Stimulated activated CD8-positive, alpha-beta memory T cell treated with anti-CD3 and anti-CD28 coated beads, Interleukin-4, amount 100 ng/mL, for 1 hour (primary cell): ENCODE measurements at regions not wholly inside any gene's neighbourhood (a gene's known extent, or its start where the extent isn't known, plus 50 kb on each side); places are given as distances from the start of the nearest gene placed in this dataset.

Source experiments
- DNase-seq, 2 donors: peaks; one replicate each; pipeline ENCODE4 v3.0.0-alpha.2; 2020; ENCODE audit warnings: low read depth in 2 of 2, low spot score in 1 of 2

DNA sequence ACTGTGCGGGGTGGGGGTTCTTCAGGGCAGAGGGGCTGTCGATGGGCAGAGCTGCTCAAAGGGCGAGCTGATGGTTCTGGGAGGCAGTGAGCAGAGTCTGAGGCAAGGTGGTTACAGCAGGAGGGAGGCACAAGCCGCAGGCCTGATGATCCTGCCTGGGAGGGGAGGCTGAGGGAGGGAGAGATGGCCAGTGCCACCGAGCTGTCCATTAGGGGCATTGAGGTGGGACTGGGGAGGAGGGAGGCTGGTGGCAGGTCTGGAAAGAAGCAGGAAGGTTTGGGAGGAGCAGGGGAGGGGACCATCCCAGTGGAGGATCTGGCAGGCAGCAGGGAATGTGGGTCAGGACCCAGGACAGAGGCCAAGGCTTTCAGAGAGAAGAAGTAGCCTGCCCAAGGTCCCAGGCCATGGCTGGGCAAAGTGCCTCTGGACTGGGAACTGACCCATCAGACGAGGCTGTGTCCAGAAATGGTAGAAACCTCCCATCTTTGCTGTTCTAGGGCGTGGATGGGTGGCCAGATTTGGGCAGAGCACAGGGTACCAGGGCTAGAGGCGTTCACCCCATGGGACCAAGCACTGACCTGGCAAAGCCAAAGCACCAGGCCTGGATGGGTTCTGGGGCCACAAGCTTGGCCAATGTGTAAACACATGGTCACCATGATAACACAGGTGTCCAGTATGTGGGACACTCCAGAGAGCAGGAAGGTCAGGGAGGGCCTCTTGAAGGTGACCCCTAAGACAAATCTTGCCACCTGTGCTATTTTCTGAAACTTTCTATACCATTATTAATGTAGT is 55.5 kb downstream of the INHBB start:
- DNase-seq = no peak

- DNase-seq = no peak
These were observed 56.1 kb downstream of the INHBB start for GRCh38 chr2:120402067-120402433.

DNA sequence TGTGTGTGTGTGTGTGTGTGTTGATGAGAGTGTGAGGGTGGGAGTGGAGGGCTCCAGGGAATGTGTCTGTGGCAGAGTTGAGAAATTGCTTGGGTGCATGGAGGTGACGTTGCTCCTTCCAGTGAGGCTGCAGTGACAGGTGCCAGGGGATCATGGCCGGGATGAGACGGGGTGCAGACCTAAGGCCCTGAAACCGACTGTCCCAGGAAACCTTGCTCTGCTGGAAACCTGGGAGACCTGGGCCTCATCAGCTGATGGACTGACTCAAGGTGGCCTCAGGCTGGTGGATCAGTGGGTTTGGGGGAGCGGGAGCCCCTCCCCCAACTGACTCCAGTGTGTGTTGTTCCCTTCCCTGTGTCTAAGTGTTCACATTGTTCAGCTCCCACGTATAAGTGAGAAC is 56.6 kb downstream of the INHBB start:
- DNase-seq = no peak

DNA sequence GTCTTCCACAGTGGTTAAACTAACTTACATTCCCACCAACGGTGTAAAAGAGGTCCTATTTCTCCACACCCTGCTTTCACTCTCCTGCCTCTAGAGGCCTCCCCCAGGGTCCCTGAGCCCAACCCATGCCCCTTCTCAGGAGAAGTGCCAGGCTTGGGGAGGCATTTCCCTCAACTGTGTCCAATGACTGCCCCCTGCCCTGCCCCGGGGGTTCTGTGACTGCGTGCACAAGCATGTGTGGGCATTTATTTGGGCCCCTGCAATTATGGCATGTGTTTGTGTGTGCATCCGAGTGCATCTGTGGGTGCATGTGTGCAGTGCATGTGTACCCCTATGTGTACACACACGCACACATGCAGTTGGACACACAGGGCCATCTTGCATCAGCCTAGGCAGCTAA is 57.3 kb downstream of the INHBB start:
- no peak for DNase-seq

GRCh38 chr2:120403676-120404075 is 57.7 kb downstream of the INHBB start:
- DNase-seq = no peak

GRCh38 chr2:120404274-120404673 is 58.3 kb downstream of the INHBB start:
- no peak for DNase-seq

DNA sequence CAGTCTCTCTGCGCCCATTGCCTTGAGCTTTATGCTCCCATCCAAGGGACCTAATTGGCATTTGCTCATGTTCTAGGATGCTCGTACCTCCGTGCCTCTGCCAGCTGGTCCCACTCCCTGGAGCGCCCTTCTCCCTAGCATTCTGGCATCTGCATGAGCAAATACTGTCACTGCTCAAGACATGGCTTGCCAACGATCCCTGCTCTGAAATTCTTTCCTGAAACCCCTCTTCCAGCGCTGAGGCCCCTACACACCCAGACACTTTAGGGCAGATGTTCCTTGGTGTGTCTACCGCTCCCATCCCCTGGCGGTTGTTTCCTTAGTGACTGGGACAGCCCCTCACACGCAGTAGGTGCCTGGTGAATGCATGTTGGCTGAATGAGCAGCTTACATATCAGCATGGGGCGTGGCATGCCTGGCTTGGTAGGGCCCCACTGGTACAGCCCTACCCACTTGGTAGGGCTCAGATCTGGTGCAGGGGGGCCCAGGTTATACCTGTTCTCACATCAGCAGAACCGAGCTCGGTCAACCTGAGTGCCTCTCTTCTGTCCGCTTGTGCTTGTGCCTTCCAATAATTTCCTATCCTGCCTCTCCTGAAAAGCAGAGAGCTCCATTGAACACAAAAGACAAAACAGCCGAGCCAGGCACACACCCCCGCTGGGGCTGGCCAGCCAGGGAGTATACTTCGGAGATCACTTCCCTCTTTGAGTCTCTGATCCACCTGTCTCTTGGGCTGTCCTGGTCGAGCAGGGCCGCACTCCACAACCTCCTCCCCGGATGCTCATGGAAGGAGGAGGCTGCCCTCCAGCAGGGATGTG is 59.2 kb downstream of the INHBB start:
- no peak for DNase-seq

GRCh38 chr2:120405759-120406099 is 59.8 kb downstream of the INHBB start:
- DNase-seq = no peak

DNA sequence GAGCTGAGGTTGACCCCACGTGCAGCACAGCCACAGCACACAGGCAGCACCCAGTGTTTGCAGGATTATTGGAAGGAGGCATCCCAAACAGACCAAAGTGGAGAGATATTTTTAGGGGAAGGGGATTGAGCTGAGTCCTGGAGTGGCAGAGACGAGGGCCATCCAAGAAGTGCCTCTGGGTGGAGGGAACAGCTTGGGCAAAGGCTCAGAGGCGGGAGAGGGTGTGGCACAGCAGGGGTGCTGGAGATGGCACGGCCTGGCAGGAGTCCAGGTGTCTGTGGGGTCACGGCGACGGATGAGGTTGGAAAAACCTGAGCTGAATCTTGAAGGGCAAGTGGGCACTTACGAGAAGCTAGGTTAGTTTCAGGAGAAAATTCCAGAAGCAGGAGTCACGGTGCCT is 60.6 kb downstream of the INHBB start:
- DNase-seq = no peak

DNA sequence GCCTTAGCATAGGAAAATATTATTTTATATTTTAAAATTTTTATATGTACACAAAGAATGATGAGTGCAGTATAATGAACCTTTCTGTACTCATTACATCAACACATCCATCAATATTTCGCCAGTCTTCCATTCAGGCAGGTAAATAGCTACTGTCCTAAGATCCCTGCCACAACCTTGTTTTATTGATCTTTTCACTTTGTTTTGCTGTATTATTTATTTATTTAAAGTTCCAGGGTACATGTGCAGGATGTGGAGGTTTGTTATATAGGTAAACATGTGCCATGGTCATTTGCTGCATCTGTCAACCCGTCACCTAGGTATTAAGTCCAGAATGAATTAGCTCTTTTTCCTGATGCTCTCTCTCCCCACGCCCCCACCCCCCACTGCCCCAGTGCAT is 64.6 kb downstream of the INHBB start:
- DNase-seq = no peak

- no peak for DNase-seq
These were observed 69.1 kb downstream of the INHBB start for GRCh38 chr2:120415060-120415459.

DNA sequence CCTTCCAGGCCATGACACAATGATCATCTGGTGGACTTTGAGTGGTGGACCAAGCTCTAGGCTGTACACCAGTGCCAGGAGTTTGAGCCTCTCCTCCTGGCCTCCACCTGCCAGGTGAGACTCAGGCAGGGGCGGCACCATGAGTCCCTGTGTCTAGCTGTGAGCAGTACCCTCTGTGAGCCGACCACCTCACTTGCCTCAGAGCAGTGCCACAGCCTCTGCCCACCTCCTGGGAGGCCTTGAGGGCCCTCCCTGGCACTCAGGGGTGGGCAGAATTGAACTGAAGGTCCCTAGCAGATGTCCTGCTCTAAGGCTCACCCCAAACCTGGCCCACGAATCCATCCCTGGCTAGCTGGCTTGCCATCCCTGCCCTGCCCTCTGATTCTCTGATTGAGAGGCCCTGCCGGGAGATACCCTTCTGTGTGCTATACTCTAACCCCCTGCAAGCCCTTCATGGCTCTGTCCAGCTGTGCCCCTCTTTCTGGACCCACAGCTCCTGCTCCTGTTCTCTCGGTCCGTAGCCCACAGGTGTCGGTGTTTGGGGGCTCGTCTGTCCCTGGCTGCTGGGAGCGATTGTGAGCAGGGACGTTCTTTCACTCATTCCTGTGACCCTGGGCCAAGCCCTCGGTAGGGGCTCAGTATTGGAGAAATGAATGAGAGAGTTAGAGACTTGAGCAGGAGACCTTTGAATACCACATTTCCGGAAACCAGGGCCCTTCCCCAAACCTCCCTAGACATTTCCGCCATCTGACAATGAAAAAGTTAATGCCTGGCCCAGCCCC is 70.0 kb downstream of the INHBB start:
- no peak for DNase-seq

- DNase-seq = no peak
These were observed 72.3 kb downstream of the INHBB start for GRCh38 chr2:120418174-120418787.

DNA sequence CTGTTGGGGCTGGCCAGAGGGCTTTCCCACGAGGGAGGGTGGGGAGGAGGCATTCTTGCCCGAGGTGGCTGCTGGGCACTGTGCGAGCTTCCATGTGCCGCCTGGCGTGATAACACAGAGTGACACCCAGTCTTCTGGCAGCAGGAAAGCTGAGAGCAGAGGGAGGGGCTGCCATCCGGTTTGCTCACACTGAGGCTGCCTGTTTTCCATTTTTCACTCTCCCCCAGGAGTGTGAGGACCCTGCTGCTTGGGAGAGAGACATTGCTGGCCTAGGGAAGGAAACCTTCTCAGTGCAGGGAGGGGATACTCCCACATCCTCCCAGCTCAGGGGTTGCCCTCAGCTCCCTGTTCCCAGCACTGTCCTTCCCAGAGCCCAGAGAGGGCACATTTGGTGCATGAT is 73.1 kb downstream of the INHBB start:
- no peak for DNase-seq

GRCh38 chr2:120419955-120420354 is 74.0 kb downstream of the INHBB start:
- DNase-seq = no peak

GRCh38 chr2:120421126-120421829 is 75.3 kb downstream of the INHBB start:
- no peak for DNase-seq

- no peak for DNase-seq
These were observed 75.9 kb downstream of the INHBB start for GRCh38 chr2:120421830-120422175.

DNA sequence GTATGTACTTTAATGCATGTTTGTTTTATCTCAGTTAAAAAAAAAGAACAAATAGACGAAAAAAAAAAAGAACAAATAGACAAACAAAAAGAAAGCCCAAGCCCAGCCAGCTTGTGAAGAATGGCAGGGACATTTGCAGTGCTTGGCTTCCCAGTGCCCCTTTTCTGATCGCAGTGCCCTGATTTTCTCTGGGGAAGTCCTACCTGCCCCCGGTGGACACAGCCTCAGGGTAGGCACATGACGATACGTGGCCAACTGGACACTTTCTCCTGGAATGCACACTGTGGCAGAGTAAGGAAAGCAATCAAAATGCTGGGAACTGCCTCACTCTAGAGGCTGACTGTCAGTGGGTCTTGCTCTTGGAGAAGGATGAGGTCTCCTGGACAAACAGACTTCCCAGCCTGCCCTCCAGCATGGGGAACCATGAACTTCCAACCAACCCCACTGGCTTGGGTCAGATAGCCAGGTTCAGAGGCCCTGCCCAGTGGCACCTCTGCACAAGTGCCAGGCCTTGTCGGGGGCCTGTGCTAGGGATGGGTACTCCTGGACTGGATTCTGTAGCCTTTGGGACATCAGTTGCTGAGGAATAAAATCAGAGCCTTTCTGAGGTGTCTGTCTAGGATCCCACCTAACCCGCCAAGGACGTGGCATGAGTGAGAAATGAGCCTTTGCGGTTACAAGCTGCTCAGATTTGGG is 76.7 kb downstream of the INHBB start:
- no peak for DNase-seq

DNA sequence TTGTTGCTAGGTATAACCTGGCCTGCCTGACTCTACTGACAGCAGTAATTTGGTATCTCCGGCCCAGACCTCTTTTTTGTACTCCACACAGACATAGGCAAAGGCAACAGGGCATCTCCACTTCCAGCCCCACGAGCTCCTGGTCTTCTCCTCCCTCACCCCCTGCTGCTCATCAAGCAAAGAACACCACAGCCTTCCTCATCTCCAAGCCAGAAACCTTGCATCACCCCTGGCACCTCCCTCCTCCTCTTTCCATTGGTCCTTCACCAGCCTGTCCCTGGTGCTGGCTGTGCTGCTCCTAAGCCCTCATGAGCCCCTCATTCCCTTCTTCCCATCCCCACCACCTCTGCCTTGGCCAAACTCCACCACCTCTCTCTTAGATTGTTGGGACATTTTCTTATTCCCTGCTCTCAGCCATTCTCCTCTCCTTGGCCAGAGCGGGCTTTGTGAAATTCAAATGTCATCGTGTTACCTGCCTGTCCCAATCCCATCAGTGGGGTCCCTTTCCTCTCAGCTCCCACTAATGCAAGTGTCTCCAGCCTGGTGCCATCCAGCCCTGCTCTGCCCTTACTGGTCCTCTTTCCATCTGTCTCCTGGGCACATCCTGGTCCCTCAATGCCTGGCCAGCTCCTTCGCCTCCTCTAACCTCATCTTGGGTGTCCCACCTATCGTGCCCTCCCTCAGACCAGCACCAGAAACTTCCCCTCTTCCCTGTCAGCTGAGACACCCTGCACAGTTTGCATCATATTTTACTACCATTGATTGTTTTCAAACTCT is 77.4 kb downstream of the INHBB start:
- DNase-seq = no peak
